Dermis microvascular lymphatic vessel endothelial cell (primary cell): ENCODE measurements at regions not wholly inside any gene's neighbourhood (a gene's known extent, or its start where the extent isn't known, plus 50 kb on each side); places are given as distances from the start of the nearest gene placed in this dataset.
"Not testable (repeated sequence)": the region's sequence is repeated elsewhere in the genome, so short reads cannot be mapped to it uniquely, and the experiment has no call there.

Source experiments
- DNase-seq, 2 donors: peaks; one replicate each; pipeline versions ENCODE4 v3.0.0 to v3.0.0-alpha.2; 2010; ENCODE audit warnings: low read depth in 2 of 2

DNA sequence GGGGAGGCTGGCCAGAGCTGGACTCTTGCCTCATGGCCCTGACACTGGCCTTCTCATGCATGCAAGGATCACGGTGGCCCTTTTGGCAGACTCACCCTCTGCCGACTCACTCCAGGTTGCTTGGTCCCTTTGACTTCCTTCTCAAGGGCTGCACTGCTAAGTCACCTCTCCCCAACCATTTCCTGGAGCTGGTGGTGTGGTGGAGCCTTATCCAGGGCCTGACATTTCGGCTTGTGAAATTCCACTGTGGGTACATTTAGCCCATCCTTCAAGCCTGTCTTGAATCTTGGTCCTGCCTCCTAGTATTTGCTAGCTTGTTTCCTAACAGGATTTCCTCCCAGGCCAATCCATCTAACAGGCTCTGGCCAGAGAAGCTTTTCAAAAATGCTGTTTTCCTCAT, 52.6 kb upstream of the JUN start:
- peak in 1 of 2 donors; percentile 28 for DNase-seq

DNA sequence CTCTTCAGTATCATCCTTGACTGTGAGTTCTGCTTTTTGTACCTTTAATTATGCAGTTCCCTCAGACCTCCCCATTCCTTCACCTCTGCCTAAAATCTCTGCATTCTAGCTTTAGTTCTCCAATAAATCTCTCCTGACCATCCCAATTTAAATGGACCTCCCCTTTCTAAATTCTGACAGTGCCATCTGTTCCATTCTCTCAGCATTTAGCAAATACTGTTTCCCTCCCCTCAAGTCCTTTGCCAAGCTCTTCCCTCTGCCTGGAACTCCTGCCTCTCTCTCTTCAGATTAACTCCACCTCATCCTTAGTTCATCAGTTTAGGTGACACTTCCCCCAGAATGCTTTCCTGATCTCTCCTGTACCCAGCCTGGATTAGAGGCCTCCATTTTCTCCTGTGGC, 54.0 kb upstream of the JUN start:
- no peak for DNase-seq

DNA sequence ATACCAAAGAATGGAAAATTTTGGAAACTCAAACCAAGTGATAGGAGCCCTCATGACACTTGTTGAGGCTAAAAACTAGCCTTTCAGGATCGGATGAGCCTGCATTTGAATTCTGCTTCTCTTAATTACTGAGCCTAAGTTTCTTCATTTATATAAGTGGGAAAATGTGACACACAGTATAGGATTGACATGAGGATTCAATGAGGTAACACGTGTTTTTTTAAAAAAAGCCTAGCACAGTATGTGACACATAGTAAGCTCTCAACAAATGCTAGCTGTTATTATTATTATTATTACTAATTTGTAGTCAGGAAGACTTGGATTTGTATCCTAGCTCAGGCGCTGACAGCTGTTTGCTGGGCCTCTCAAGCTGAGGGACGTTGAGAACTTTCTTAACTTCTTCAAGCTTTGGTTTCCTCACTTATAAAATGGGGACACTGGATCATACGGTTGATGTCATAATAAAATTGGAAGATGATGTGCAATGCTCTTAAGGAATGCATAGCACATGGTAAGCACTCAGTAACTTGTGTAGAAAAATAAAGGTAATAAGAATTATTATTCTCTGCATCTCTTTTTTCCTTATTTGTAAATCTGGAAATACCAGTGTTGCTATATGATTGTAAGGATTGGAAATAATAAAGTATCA, 55.4 kb upstream of the JUN start:
- no peak for DNase-seq

DNA sequence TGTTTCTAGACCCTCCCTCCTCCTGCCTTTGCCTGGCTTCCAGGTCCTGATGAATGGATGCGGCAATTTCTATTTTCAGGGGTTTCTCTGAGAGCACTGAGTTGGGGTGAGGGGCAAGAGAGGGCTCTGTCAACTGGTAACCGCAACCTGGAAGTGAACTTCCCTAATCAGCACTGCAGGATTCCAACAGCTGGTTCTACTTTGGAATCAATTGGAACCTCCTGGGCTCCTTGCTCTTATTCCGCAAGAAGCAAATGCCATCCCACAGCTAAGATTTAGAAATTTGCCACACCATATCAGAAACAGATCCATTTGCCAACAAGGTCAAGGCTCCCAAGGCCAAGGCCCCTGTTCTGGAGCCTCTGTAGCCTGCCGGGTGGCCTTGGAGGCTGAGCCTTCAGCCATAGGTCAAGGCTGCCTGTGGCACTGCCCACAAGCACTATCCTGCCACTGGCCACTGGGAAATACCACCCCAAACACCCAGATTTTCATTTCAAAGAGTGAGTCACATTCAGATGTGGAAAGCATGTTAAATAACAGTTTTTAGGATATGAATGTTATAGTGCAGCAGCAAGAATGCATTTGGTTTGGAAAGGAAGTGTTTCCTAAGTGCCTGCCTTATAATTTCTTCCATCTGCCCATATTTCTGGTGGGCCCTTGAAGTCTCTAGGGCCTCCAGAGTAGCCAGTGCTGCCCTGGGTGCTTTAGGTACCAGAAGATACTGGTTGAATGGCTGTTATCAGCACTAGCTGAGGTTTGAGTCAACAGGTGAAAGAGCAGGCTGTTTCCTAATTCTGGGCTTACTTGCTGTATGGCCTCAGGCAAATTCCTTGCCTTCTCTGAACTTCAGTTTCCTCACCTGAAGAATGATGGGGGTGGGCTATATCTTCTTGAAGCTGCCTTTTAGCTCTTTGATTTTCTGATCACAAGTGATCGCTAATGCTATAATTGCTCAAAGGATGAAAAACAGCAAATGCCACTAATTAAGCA, 56.3 kb upstream of the JUN start:
- DNase-seq: peak in 1 of 2 donors; percentile 18

DNA sequence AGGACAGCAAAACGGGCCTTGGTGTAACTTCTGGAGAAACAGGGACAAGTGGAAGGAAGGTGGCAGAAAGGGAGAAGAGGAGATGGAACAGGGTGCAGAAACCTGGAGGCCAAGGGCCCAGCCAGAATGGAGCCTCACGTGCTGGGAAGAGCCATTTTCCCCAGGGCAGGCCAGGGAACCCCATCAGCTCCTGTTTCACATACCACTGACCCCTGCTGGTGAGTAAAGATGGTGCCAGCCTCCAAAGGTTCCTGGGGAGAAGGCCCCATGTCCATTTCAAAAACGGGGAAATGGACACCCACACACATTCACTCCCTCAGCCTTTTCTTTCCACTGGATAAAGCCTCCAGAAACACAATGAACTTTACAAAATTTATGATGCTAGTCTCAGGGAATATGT, 57.6 kb upstream of the JUN start:
- peak in 1 of 2 donors; percentile 27 for DNase-seq

DNA sequence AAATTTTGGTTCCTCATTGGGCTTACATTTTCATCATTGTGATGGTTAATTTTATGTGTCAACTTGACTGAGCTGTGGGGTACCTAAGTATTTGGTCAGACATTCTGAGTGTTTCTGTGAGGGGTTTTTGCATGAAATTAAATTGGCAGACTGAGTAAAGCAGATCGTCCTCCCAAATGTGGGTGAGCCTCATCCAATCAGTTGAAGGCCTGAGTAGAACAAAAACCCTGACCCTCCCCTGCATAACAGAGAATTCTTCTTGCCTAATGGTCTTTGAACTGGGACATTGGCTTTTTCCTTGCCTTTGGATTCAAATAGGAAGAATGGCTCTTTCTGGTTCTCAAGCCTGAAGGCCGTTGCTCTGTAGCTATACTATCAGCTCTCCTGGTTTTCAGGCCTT, 59.1 kb upstream of the JUN start:
- no peak for DNase-seq

DNA sequence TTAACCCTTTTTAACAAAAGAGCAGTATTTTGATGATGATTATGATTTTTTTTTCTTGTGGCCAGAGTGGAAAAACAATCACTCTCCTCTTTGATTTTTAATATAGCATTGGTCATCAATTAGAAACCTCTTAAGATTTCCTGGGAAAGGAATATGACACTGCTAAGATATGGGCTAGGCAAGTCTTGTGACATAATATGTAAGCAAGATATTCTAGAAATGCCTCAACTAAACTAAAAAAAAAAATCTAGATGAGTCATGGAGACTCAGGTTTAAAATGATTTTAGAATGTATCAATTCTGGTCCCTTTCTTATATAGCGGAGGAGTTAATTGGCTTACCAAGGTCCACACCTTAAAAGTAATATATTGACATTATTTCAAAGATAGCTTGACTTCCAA, 60.3 kb upstream of the JUN start:
- no peak for DNase-seq

DNA sequence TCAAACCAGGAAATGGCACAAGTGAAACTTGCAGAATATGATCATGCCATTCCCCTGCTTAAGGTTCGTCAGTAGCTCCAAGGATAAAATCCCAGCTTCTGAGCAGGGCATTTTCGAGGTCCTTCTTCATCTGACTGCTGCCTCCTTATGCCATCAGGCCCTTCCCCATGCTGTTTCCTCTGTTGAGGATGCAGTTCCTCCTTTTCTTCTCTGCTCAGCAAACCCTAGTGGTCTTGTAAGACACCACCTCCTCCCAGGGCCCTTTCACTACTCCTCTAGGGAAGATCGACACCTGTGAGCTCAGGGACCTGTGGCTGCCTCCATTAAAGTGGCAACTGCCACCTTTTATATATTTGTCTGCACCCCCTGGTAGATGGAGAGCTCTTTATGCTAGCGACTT, 62.1 kb upstream of the JUN start:
- no peak for DNase-seq

DNA sequence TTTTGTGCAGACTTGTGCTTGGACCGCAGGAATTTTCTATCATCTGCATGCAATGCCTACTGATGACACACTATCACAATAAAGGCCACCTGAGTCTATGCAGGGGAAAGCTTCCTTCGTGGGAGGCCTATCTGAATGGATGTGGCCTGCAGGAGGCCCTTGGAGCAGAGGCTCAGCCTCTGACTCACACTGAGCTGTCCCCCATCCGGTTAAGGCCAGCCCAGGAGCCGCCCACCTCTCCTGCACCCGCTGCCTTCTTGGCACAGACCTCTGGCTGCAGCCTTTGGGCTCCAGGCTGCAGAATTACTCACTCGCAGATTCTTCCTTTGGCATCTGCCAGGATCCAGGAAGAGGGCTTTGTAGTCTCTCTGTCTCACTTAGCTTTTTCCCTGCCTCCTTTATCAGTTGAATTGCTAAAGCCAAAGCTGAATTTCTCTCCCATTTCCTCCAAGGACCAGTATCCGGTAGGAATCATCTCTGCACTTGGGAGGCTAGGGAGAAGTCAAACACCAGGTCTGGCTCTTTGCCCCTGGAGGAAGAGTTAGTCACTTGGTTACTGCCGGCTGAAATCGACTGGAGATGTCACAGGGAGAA, 65.1 kb upstream of the JUN start:
- peak; percentile 27 to 96 for DNase-seq

DNA sequence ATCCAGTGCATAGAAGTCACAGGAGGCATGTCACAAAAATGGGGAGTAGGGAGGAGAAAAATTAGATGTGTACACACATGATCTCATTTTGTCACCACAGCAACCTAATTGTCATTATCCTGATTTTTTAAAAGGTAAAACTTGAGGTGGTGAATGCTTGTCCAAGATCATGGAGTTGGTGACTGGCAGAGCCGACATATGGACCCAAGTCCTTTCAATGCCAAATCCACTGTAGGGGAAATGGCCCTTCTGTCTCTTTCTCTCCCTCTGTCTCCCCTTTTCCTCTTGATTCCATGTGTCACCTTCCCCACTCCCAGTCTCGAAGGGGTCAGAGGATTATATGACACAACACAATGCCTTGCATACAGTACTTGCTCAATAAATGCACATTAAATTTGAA, 65.7 kb upstream of the JUN start:
- DNase-seq: no peak

DNA sequence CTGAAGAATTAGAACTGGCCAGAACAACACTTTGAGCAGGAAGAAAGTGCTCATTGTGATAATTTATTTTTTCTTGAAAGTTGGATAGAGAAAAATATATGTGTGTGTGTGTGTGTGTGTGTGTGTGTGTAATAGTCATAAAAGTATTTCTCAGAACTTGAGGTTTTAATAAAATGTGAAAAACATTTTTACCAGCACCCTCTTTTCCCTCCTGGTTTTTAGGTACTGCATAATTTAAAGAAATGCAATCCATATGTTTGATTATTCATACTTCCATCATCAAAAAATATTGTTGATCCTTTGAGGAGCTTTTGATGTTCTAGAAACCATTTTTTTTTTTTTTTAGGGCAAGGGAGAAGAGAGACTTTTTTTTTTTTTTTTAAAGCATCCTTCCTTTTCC, 66.8 kb upstream of the JUN start:
- no peak for DNase-seq

DNA sequence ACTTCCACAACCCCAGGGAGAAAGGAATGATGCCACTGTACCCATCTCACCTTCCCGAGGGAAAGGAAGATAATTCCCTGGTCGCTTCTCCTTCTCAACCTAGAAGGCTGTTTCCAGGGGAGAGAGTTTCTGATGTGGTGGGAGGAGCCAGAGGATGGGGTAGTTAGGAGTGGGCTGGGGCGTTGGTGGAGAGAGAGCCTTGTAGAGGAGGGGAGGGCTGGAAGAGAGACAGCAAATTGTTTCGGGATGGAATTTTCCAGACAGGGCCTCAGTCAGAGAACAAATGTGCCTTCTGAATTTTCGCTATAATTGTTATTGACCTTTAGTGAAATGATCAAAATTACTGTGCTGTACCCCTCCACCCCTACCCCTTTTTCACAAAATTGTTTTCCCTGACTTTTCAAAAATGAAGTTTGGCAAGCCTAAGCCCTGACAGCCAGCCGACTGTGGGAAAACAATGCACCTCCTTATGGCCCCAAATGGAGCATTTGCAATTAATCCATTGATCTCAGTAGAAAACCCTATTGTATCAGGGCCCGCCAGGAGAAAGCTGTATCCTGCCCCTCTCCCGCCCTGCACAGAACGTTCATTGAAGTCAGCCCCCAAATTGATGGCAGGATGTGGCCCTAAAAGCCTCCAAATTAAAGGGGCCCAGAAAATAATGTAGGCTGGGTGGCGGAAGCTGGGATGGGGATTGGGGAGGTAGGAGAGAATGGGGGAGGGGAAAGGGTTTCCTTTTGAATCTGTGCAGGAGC, 69.1 kb upstream of the JUN start:
- no peak for DNase-seq

DNA sequence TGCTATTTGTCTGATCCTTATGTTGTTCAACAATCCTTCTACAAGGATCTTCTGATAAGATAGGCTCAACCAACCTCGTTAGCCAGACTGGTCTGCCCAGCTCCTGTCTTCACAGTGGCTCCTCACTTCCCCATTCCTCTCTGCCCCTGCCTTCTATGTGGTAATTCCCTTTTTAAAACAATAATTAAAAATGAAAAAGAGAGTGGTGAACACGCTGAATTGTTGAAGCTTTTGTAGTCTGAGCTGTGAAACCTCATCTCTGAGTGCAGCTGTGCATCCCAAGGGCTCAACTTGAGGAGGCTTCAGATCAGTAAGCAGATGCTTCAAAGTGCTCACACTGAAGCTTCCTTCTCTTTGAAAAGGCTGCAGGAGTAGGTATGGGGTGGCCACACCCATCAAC, 70.7 kb upstream of the JUN start:
- DNase-seq: no peak

DNA sequence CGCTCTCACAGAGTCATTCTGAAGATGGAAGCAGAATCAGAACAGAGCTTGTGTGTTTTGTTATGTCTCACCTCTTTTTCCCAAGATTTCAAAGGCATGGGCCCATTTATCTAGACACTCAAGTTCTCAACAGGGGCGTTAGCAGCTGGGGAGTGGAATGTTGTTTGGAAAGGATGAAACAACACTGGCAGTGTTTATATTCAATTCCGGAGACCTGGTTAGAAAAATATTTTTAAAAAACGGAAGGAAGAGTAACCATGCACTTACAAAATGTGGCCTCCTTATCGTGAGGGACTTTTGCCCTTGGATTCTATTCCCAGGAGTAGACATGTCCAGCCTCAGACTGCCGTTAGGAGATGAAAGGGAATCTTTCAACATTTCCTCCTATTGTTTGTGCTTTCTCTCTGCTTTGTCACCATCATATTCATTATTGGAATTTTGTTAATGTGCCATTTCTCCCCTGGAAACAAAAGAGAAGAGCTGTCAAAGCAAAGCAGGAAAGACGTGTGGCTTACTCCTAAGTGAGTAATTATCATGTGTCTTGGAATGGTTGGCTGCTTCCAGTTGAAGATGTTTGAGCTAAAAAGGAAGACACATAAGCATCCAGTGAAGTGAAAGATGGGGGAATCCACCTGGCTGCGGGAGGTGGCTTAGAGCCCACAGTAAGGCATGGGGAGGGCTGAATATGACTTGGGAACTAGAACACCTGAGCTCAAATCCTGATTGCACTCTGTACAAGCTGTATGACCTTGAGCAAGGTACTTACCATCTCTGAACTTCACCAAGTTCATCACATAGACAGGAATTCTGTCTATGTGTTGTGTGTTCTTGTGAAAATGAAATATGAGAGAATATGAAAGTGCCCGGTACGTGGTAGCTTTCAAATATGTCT, 71.7 kb upstream of the JUN start:
- DNase-seq: peak; percentile 94 to 97

DNA sequence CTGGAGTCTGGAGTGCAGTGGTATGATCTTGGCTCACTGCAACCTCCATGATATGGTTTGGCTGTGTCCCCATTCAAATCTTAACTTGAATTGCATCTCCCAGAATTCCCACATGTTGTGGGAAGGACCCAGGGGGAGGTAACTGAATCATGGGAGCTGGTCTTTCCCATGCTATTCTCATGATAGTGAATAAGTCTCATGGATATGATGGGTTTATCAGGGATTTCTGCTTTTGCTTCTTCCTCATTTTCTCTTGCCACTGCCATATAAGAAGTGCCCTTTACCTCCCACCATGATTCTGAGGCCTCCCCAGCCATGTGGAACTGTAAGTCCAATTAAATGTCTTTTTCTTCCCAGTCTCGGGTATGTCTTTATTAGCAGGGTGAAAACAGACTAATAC, 72.4 kb upstream of the JUN start:
- not testable (repeated sequence) for DNase-seq

DNA sequence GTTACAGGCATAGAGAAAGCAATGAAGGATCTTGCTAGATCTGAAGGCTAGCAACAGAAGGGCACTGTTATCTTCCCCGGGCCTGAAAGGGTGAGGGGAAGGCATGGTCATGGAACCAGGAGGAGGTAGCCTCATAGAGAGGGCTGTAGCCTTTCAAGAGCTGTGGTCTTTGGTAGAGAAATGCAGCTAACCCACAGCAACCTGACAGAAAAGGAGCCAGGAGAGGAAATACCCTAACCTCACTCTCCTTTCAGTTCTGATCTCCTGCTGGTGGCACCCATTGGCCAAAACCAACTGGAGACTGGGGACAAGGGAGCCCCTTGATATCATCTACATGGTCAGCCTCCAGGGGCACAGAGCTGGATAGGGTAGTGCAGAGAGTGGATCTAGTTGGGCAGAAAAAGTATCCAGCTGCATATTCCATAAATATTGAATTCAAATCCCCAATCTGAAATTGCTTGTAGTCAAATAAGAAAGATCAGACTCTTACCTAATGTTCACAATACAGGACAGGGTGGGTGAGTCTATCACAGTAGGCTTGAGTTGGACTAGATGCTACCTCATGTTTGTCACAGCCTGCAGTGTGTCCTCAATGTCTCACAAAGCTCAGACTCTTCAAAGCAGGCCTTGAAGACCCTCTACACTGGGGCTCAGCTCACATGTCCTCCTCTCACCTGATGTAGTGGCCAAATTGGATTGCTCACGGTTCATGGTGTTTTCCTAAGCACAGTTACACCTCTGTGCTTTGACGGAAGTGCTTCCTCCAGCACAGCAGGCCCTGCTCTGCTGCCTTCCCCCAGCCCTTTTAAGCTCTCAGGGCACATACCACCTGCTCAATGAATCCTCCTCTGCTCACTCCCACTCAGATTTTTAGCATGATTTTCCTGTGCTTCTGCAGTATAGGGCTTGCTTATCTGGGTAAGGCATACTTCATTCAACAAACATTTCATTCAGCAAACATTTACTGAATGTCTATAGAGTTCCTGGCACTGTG, 74.1 kb upstream of the JUN start:
- no peak for DNase-seq

DNA sequence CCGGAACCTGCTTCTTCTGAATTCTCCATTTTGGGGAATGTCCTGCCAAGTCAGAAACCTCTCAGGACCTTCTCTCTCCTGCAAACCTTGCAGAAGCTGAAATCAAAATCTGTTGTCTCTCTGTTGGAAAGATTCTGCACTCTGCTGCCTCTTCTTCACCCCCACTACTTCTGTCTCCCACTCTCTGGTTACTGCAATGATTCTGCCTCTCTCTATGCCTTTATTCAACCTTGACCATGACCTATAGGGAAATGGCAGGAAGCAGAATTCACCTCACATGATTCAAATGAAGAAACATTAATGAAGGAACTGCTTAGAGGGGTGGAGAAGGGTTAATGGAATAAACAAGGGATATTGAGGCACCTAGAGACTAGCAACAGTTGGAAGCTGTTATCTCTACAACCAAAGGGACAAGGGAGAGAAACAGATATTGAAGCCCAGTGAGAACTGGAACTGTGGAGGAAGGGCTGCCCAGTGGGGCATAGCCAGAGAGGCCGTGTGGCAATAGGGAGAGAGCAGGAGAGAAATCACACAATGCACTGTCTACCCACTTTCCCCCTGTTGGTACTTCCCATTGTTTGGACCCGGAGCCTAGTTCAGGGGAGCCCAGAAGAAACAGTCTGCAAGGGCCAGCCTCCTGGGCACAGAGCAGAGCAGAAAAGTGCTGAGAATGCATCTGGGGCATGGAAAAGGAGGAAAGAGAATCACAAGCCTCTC, 76.1 kb upstream of the JUN start:
- DNase-seq: no peak

DNA sequence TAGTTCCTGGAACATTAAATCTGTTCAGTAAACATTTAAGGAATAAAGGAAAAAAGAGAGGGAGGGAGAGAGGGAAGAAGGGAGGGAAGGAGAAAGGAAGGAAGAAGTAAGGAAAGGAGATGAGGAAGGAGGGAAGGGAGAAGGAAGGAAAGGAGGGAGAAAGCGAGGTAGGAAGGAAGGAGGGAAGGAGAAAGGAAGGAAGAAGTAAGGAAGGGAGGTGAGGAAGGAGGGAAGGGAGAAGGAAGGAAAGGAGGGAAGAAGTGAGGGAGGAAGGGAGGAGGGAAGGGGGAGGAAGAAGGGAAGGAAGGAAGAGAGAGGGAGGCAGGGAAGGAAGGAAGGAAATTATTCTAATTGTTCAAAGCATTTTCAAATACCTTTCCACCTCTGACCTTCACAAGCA, 77.2 kb upstream of the JUN start:
- DNase-seq: no peak

DNA sequence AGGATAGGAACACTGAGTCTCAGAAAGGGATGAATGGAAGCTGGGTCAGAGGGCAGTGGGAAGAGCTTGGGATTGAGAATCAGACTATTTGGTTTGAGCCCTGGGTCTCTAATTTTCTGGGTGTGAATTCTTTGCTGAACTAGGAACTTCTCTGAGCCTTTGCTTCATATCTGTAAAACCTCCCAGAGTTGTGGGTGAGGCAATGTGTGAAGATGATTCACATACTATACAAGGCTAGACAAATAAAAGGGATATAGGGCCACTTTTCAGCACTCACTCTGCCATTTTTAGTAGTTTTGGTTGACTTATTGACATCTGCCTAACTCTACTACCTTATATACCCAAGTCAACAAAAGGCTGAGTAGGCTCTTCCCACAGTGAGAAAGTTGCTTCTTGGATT, 77.7 kb upstream of the JUN start:
- no peak for DNase-seq
